ENCODE measurements at regions not wholly inside any gene's neighbourhood (a gene's known extent, or its start where the extent isn't known, plus 50 kb on each side); places are given as distances from the start of the nearest gene placed in this dataset.

DNA sequence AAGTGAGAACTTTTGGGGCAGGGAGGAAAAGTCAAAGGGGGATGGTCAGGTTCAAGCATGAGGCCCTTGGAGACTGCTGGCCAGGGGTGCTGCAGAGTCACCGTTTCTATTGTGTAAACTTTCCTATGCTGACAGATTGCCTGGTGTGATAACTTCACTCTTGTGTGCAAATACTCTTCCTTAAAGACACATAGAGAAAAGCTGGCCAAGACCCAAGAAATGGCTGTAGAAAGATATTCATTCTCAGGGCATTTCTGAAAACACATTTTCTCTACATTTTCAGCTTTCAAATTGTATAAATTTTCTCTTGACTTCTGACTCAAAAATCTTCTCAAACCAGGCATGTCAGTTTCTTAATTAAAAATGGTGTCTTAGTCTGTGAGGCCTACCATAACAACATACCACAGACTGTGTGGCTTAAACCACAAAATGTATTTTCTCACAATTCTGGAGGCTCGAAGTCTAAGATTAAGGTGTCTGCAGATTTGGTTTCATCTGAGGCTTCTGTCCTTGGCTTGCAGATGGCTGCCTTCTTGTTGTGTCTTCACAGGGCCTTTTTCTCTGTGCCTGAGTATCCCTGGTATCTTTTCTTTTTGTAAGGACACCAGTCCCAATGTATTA lies 304.5 kb downstream of the KCNRG start:
- DNase-seq (ENCODE audit: low read depth), result no peak

DNA sequence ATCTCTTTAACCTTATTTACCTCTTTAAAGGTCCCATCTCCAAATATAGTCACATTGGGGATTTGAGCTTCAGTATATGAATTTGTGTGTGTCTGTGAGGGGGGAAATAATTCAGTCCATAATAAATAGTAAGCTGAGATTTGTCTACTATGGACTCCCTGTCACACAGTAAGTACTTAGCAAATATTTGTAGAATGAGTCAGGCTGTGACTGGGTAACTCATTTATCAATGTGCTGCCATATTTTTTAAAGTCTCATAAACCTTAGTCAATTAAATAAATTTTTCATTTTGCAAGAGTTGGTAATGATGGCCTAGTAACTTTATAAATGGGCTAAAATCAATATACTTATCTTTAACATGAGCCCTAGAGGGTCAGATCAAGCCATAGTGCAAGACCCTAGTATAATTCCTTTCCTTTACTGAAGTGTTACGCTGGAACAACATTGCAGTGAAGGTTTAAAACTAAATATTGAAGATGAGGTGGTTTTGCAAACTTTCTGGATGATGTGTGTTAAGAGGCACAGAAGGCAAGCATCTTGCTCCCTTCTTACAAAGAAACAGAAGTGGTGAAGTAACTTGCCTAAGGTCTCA lies 305.1 kb downstream of the KCNRG start:
- DNase-seq (ENCODE audit: low read depth), result no peak

DNA sequence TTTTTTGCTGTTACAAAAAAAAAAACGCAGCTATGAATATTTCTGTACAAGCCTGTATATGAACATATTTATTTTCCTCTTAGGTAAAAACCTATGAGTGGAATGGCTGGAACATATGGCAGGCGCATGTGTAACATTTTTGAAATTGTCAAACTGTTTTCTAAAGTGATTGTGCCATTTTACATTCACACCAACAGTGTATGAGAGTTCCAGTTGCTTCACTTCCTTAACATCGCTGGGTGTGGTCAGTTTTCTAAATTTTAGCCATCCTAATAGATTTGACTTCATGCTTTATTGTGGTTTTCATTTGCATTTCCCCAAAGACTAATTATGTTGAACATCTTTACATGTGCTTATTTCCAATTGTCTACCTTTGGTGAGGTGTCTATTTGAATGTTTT lies 306.8 kb downstream of the KCNRG start:
- no peak for DNase-seq (ENCODE audit: low read depth)

DNA sequence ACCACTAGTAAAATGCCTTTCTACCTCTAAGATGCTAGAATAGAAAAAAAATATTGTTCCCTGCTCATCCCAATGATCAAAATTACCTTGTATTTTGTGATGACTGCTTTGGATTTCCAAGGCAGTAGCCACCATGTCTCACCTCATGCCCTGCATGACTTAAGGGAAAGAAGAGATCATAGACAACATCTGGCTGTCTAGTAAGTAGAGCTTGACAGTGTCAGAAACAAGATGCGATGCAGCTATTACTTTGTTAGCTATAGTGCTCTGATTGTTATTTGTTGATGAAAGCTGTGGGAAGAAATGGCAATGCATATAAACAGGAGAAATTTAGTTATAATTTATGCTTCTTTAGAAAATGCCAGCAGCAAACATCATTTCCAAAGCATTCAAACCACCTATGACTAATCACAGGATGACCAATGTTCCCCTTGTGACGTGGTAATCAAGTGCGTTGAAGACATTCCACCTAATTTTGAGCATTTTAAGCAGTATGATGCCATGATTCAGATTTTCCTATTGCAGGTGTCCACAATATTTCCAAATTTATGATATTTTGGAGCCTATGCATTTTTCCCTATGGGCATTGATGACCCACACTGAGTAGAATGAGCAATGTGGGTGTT lies 308.3 kb downstream of the KCNRG start:
- no peak for DNase-seq (ENCODE audit: low read depth)

DNA sequence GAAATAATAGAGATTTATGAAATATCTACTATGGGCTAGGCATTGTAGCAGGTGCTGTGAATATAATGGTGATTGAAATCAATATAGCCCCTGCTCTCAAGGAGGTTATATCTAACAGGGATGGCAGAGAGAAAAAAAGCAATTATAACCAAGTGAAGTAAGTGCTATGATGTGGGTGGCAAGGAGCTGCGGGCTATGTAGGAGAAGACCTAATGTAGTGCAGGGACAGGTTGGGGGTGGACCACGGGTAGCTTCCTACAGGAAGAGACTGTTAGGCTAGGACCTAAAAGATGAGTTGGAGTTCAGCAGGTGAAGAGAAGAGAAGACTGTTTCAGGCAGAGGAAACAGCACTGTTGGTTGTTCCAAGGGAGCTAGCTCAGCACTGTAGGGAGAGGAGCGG lies 311.0 kb downstream of the KCNRG start:
- no peak for DNase-seq (ENCODE audit: low read depth)

DNA sequence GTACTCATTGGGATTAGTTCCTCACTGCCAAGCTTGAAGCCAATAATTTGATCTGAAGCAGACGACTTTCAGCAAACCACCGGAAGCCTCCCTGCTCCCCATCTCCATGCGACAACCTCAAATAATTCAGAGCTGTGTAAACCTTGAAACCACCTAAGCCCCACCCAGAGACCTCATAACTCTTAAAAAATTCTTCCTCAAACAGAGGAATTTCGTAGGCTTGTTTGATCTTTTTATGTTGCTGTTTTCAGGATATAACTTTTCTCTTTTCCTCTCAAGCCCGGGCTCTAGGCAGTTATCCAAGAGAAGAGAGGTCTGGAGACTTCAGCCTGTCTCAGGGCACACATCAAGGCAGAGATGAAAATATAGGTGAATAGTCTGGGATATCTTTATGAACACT lies 311.6 kb downstream of the KCNRG start:
- DNase-seq (ENCODE audit: low read depth), result no peak

DNA sequence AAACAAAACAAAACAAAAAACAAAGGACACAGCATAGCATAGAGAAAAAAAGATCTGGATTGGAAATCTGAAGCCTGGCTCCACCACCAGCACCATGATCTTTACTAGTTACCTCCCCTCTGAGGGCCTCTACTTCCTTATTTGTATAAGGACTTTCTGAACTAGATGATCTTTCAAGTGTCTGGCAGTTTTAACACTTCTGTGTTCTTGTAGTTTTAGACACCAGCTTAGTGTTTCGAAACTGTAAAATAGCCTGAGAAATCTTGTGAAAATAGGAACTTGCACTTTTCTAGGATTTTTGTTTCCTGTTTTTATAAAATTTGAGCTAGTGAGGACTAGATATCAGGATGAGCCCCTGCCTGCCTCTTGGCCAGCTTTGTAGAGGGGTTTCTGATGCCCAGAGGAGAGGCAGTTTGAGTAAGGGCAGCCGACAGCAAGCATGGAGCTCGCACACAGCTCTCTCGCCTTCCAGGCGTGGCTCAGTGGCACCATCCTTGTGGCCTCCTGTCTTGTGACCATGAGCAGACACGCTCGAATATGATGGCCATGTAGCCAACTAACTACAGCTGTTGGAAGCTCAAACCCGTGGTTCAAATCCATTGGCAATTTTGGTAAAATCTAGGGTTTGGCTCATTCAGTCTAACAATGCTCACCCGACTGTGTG lies 319.0 kb downstream of the KCNRG start:
- no peak for DNase-seq (ENCODE audit: low read depth)

DNA sequence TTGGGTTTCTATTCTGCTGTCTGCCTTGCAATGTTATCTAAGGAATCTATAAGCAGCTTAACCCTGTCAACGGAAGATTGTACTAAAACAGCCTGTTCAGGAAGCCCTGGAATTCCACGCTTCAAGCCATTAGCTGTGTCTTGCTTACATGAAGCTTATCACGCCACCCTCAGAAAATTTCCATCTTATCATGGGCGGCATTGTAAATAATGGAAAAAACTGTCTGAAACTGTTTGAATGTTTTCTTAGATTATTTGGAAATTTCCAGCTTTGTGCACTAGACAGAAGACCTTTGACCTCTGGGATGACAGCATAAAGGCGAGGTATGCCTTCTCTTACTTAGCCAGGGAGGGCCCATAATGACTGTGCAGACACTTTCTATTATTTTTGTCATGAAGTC lies 319.7 kb downstream of the KCNRG start:
- no peak for DNase-seq (ENCODE audit: low read depth)

DNA sequence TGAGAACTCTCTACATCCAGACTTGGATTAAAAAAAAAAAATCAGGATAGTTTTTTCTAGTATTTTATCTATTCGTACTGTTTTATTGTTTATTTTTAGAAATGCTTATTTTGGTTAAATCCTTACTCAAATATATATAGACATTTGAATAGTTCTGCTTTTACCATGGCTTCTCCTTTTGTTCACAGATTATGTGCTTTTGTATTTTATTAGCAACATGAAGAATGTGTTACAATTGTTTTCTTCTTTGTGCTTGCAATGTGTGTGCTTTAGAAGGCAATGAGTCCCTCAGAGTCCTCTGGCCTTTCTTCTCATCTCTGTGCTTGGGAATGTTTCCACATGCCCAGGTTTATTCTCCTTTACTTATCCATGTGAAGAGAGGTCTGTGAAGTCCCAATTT lies 324.0 kb downstream of the KCNRG start:
- DNase-seq (ENCODE audit: low read depth), result no peak

DNA sequence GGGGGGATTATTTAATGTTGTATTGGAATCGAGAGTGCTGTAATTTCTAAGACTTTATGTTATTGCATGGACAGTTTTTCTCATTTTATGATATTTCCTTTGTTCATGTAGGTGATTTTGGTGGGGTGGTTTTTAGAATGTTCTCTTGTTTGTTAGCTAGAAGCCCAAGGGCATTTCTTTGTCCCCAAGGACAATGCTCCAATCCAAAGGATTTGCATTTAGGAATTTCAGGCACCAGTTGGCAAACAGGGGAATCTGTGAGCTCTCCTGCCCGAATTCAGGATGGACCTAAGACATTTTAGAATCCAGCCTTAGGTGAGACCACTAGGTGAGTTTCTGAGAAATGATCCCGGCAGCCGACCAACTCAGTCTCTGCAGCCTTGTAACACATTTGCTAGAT lies 324.9 kb downstream of the KCNRG start:
- no peak for DNase-seq (ENCODE audit: low read depth)

DNA sequence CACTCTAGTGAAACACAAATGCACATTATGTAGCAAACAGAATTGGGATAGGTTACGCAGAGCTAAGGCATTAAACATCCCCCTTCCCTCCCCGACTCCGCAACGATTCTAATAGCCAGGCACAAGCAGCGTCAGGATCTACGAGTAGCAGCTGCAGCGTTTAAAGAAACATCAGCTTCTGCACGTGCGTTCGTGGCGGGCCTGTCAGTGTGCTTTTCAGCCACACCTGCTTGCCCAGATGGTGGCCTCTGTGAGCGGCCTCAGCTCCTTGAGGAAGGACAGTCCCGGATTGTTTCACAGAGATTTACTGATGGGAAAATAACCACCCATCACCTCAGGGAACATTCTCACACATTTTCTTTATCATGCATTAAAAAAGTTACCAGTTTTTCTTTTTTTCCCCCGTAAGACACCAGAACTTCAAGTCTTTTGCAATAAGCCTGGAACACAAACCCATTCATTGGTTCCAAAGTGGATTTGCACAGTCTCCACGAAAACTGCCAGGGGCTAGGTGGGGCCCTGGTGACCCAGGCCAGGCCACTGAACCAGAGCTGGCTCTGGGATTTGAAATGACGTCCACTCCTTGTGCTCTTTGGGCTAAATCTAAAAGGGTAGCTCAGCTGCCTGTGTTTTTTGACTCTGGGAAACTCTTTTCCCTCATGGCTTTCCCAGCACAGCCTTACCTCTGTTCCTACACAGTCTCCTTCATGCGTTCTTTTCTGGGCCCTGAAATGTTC lies 325.5 kb downstream of the KCNRG start:
- no peak for DNase-seq (ENCODE audit: low read depth)

DNA sequence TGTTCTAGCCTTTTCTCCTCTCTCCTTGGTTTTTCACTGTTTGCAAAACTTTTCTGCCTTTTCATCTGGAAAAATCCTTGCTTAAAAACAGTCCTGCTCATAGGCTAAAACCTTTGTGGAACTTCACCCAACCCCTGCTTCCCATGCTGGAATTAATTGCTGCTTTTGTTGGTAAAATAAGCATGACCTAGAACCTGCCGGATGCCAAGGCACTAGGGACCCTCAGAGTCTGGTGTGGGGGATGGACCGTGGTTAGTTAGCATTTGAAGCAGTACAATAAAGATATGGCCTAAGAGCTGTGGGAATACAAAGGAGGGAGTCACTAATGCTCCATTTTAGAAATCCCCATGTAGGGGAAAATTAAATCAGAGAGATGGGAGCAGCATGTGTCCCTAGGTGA lies 326.3 kb downstream of the KCNRG start:
- DNase-seq (ENCODE audit: low read depth), result no peak

DNA sequence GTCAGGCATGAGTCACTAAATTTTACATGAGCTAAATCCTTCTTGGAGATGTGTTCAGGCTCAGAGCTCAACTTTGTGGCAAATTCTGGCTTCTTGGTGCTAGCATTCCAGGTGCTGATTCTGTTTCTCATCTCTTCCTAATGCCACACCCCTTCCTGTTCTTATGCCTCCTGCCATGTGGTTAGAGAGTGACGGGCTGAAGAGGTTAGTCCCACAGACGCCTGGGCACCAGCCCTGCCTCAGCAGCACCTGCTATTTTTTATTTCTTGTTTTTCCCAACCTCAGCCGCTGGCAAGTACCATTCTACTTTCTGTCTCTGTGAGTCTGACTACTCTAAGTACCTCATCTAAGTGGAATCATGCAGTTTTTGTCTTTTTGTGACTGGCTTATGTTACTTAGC lies 329.5 kb downstream of the KCNRG start:
- no peak for DNase-seq (ENCODE audit: low read depth)

DNA sequence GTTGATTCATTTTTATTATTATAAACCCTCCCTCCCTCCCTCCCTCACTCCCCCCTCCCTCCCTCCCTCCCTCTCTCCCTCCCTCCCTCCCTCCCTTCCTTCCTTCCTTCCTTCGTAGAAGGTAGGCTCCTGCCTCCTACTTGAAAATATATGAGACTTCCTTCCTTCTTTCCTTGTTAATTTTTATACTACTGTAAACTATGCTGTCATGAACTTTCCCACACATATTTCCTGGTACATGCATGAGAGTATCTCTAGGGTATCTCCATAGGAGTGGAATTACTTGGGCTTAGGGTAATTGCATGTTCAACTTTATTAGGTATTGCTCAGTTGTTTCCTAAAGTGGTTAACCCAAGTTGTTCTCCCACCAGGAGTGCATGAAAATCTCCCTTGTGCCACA lies 330.6 kb downstream of the KCNRG start:
- no peak for DNase-seq (ENCODE audit: low read depth)

DNA sequence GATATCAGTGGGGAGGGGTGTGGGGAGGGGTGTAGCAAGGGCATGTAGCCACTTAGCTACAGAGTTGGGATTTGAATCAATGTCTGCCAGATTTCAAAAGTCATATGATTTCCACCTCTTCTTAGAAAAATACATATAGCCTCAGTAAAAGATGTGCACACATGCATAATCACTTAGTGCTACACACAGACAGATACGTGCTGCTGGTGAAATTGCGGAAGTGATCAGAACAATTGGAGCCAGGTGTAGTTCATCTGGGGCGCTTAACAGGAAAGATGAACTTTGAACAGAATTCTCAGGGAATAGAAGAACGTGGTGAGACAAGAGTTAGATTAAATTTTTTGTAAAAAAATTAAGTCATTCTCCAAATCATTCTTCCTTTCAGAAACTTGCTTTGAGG lies 333.1 kb downstream of the KCNRG start:
- DNase-seq (ENCODE audit: low read depth), result no peak

DNA sequence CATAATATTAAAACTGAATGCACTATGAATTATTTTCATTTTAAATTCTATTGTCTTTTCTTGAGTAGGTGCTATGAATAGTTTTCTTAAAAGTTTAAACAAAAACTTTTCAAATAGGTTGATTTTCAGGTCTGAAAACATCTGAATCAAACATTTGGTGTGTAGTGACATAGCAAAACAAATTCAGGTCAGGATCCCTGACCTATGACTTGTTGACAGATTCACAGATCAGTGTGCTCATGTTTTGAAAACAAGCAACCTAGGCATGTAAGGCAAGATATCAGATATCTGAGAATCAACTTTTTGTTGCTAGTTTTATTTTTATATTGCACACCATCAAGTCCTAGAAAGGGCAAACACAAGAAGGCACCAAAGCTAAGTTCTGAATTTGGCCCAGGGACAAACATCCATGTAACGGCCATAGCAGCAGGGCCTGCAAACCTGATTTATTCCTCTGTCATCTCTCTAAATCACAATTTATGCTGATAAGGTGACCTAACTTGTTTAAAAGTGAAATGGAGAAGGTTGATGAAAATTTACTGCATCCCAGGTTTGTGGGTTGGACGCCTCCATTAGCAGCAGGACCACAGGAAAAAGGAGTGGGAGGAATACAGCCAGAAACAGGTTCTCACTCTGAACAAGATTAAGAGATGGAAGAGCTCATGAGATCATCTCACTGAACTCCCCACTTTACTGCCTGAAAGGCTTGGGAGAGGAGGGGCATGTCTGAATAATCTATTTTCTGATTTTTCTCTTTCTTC lies 337.7 kb downstream of the KCNRG start:
- no peak for DNase-seq (ENCODE audit: low read depth)

DNA sequence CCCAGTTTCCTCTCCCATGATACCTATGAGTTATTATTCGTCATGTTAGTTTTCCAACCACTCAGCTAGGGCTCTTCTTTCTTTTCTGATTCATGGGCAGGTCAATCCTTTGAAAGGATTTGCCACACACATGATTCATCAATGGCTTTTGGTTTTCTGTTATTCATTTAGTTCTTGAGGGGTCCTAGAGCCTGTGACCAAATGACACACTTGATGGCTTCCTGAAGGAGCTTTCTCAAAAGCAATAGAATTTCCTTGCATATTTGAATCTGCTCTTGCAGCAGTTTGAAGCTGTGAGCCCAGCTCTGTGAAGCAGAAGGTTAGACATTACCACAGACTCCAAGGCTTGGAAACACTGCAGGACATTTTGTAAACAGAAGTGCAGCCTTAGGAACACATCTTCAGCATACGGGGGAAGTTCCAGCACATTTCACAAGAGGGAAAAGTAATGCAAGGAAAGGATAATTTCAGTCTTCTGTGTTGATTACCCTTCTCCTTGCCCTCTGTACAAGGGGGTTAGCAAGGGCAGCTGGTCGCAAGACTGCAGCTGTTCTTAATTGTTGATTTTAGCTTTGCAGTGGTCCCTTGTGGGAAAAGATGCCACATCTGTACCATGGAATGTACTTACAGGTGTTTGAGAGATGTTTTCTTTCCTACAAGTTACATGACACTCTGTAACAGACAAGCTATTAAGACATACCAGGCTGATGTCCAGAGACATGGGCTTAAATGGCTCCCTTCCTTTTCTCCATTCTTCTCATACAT lies 338.6 kb downstream of the KCNRG start:
- no peak for DNase-seq (ENCODE audit: low read depth)

DNA sequence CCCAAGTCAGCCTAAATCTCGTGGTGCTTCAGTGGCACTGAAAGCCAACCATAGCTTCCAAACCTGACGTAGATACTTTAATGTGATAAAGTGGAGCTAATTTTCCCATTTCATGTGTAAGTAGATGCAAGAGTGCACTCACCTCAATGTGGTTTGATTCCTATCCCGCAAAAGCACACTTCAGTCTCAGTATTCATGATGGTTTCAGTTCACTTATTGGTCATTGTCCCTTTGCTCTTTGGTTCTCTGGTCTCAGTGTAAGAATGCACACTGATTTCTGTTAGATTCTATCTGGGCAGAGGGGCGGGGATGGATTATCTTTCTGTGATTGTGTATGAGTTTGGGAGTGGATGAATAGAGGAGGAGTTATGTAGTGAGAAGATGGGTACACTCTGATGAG lies 340.6 kb downstream of the KCNRG start:
- no peak for DNase-seq (ENCODE audit: low read depth)

DNA sequence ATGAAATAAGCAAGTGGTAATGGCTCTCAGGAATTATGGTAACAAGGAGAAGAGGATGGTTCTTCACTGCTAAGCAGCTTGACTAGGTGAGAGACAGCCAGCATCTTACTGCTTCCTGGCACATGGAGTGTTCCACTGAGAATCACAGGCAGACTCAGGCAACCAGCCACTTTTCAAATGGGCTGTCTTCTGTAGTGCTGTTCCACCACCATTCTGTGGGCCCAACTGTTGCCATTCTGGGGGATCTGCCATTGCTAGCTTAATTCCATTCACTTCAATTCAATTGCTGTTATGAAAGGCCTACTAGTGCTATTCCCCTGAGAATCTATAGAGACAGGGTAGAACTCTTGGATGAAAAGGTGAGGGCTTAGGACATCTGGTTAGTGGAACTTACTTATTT lies 341.9 kb downstream of the KCNRG start:
- DNase-seq (ENCODE audit: low read depth), result no peak

DNA sequence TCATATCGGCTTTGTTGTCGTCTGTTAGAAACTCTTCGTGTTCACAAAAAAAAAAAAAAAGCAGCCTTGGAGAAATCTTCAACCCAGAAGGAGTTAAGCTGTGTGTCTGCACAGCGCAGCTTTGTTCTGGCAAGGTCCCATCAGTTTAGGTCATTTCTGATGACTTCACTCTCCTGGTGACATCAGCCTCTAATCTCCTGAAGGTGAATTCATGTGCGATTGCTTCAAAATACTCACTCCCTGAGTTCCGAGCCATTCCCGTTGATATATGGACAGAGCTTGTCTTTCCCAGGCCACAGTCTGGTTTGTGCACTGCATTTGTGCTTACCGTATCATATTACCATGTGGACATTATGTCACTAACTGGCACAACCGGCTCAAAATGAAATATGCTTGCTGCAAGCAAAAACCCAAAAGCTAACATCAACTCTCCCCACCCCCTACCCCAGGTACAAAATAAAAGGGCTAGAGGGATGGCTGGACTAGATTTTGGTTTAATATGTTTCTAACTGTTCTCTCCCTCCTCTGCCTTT lies 342.4 kb downstream of the KCNRG start:
- DNase-seq (ENCODE audit: low read depth), result no peak

Data from stimulated activated CD8-positive, alpha-beta memory T cell treated with anti-CD3 and anti-CD28 coated beads, Interleukin-12 subunit alpha, Interleukin-12 subunit beta, amount 100 ng/mL, for 4 hours (primary cell).